Stimulated activated CD8-positive, alpha-beta memory T cell treated with anti-CD3 and anti-CD28 coated beads, Interleukin-15, amount 100 ng/mL, for 48 hours (primary cell): ENCODE measurements at regions not wholly inside any gene's neighbourhood (a gene's known extent, or its start where the extent isn't known, plus 50 kb on each side); places are given as distances from the start of the nearest gene placed in this dataset.
"Not testable (repeated sequence)": the region's sequence is repeated elsewhere in the genome, so short reads cannot be mapped to it uniquely, and the experiment has no call there.

Experiments
- DNase-seq, 2 donors: peaks; one replicate each; pipeline ENCODE4 v3.0.0-alpha.2; 2020; ENCODE audit warnings: low read depth in 2 of 2

- DNase-seq = no peak
These were observed 564.2 kb downstream of the TSN start for GRCh38 chr2:122319539-122320132.

DNA sequence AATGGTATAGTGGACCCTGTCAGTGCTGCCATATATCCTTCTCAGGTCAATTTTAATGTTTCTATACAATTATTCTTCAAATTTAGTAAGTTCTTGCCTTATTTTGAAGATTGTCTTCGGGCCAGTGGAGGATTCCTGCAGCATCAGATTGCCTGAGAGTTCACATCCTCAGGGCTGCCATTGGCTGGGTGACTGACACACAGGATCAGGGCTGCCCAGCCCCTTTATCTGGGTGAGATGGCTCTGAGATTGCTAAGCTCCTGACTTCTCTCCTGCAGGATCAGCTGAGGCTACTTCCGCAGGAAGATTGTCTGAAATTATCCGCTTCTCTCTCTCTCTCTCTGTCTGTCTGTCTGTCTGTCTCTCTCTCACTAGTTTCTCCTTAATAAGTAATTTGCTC is 567.4 kb downstream of the TSN start:
- no peak for DNase-seq

DNA sequence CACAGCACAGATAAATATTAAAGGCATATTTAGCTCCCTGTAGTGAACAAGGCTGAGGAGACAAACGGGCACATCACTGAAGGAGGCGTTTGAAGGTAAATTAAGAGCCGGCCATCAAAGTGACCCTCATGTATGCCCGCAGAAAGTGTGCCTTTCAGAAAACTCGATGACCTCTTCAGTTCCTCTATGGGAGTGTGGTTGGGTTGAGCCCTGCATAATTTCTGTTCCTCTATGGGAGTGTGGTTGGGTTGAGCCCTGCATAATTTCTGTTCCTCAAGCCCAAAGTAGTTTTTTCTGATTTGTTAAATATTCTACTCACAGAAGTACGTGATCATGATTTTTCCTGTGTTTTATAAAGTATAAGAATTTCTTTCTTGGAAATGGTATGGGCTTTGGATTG is 568.5 kb downstream of the TSN start:
- no peak for DNase-seq

DNA sequence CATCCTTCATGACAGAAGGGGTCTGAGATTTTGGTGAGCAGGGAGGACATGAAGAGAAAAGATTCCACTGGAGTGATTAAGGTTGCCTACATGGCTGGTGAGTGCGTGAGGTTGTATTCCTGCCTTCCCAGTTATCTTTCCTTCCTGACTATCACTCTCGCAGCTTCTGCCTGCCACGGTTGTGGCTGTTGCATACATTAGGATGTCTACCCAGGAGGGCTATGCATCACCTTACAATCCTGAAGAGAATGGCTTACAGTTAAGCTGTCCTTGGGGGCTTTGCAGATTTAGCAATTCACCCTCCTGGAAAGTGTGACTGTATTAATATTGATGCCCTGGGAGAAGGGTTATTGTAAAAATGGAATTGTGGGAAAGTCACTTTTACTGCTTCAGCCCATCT is 571.0 kb downstream of the TSN start:
- DNase-seq = no peak

GRCh38 chr2:122328816-122329215 is 573.4 kb downstream of the TSN start:
- no peak for DNase-seq

GRCh38 chr2:122329278-122329677 is 573.8 kb downstream of the TSN start:
- DNase-seq = no peak

DNA sequence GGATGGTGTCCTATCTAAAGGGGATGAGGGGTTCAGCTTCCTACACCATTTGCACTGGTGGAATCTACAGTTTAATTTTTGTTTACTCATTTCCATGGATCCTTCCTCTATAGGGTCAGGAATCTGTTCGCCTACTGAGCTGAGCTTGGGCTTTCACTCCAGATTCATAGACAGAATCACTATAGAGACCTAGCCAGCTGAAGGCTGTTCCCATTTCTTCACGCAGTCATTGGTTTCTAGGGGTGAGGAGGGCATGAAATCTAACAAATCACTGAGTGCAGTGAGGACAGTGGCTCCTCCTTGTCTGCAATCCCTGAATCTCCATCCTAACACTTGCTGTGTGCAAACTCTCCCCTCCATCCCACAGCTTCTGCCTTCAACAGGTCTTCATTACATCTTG is 578.5 kb downstream of the TSN start:
- DNase-seq = no peak

DNA sequence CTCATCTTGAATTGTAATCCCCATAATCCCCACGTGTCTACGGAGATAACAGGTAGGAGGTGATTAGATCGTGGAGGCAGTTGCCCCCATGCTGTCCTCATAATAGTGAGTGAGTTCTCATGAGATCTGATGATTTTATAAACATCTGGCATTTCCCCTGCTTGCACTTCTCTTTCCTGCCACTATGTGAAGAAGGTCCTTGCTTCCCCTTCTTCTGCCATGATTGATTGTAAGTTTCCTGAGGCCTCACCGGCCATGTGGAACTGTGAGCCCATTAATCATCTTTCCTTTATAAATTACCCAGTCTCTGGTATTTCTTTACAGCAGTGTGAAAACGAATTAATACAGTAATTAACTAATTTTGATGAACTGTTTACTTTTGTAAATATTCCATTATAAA is 582.5 kb downstream of the TSN start:
- no peak for DNase-seq

GRCh38 chr2:122340246-122340645 is 584.8 kb downstream of the TSN start:
- DNase-seq = no peak

- no peak for DNase-seq
These were observed 585.6 kb downstream of the TSN start for GRCh38 chr2:122341007-122341406.

- DNase-seq = not testable (repeated sequence)
These were observed 596.7 kb downstream of the TSN start for GRCh38 chr2:122352151-122352550.

- DNase-seq = no peak
These were observed 602.5 kb downstream of the TSN start for GRCh38 chr2:122357998-122358397.

DNA sequence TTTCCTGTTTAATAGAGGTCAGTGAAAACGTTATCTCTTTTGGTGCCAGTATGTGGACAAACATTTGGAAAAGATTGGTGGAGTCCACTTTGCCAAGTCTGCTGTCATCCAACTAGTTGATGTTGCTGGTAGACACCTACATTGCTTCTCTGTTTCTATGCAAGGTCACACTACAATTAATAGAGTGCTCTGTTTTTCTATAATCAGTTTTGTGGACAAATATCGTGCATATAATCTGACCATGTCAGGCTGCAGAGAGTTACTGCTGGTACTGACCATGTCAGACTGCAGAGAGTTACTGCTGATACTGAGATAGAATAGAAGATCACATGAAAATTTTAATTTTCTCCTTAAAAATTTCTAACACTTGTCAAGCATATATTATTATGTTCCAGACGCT is 603.3 kb downstream of the TSN start:
- DNase-seq = no peak

GRCh38 chr2:122363885-122364284 is 608.4 kb downstream of the TSN start:
- no peak for DNase-seq

DNA sequence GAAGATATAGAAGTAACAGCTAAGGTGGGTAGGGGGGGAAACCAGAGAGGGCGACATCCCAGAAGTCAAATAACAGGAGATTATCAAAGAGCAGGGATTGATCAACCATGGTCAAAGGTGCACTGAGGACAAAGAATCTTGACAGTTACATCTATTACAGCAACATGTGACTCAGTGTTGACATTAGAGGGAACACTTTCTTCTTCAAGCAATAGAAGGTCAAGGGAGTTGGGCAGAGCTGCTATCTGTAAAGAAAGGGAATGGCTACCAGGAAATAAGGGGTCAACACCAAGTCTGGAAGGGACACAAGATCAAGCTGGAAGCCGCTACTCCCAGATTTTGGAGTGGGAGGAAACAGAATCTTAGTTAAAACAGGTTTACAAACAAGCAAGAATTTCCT is 611.0 kb downstream of the TSN start:
- no peak for DNase-seq

- DNase-seq = no peak
These were observed 611.7 kb downstream of the TSN start for GRCh38 chr2:122366969-122367645.

GRCh38 chr2:122367646-122368010 is 612.2 kb downstream of the TSN start:
- no peak for DNase-seq

GRCh38 chr2:122368576-122369243 is 613.3 kb downstream of the TSN start:
- DNase-seq = no peak

DNA sequence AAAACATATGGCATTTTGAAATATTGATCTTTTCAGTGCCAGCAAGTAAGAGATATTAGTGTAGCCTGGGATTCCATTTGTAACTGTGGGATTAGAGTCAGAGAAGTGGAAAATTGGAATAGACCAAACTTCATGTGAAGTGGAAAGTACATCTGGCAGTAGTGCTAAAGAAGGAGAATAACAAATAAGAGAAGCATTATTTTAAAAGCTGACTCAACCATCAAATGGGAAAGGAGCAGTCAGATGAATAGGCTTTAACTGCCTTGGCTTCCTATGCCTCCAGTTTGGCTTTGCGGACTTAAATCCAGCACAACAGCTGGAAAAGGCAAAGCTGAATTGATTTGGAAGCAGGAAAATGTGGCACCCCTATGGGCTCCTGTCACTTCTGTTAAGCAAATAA is 623.1 kb downstream of the TSN start:
- DNase-seq = no peak

DNA sequence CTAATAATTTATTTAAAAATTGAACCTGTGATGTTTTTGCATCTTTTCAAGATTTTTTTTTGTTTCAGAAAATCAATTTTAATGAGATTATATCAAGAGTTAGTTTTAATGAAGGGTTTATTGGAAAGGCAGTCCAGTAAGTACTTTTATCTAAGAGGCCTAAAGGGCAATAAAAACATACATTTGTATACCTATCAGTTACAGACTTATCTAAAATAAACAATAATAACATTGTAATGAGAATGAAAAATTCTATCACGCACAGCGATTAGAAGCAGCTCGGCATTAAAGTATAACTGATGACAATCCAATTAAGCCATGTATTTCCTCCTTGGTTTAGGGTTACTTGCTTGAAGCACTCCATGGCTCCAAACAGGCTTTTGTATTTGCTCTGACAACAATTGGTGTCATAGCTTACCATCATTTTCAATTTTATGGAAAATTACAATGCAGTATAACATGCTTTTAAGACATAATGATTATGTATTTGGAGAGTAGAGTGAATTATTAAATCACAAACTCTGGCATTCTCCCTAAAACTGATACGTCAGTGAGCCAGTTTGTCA is 629.4 kb downstream of the TSN start:
- no peak for DNase-seq

- no peak for DNase-seq
These were observed 632.8 kb downstream of the TSN start for GRCh38 chr2:122388208-122388607.

DNA sequence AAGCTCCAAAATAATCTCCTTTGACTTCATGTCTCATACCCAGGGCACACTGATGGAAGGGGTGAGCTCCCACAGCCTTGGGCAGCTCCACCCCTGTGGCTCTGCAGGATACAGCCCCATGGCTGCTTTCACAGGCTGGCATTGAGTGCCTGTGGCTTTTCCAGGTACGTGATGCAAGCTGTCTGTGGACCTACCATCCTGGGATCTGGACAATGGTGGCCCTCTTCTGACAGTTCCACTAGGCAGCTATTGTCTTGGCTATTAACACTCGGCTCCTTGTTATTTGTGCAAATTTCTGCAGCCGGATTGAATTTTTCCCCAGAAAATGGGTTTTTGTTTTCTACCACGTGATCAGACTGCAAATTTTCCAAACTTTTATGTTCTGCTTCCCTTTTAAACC is 634.2 kb downstream of the TSN start:
- no peak for DNase-seq

- DNase-seq = no peak
These were observed 635.0 kb downstream of the TSN start for GRCh38 chr2:122390406-122390805.
